WTC11 (cell line): ENCODE measurements at regions not wholly inside any gene's neighbourhood (a gene's known extent, or its start where the extent isn't known, plus 50 kb on each side); places are given as distances from the start of the nearest gene placed in this dataset.

ENCODE experiments used
- ATAC-seq: fragments of 200-7000 bp; cut with Tn5 transposase; 2 replicates; pipeline ENCODE4 v1.10.0; 2021; ENCODE audit warnings: mild to moderate bottlenecking, moderate library complexity
- CTCF ChIA-PET: fragments of 300-600 bp; sonication (Branson Sonifier 250); formaldehyde crosslinking; loops from one replicate; lab custom pipeline; 2021; ENCODE audit warnings: antibody characterized with exemption; lab: Charles Lee
- POLR2A ChIA-PET: fragments of 350-600 bp; sonication (Branson Sonifier 250); formaldehyde crosslinking; loops from one replicate; lab custom pipeline; 2021; ENCODE audit warnings: antibody characterized with exemption; lab: Charles Lee
- DNase-seq: peaks from one replicate; pipeline ENCODE4 v3.0.0; 2021; ENCODE audit warnings: low spot score
- H3K27ac Mint-ChIP-seq: 2 replicates; pipeline ENCODE4 v1.8.0; 2021; ENCODE audit warnings: mixed read lengths
- H3K27me3 Mint-ChIP-seq: 2 replicates; pipeline ENCODE4 v1.8.0; 2021; ENCODE audit warnings: low read depth, mild to moderate bottlenecking, moderate library complexity, mixed read lengths
- H3K36me3 Mint-ChIP-seq: 2 replicates; pipeline ENCODE4 v1.8.0; 2021; ENCODE audit warnings: mixed read lengths
- H3K4me1 Mint-ChIP-seq: 2 replicates; pipeline ENCODE4 v1.8.0; 2022; ENCODE audit warnings: mixed read lengths
- H3K4me3 Mint-ChIP-seq: 2 replicates; pipeline ENCODE4 v1.8.0; 2021; ENCODE audit warnings: mild to moderate bottlenecking, moderate library complexity, mixed read lengths
- H3K9me3 Mint-ChIP-seq: 2 replicates; pipeline ENCODE4 v1.8.0; 2021; ENCODE audit warnings: mixed read lengths
- AFF4 ChIP-seq: sonication (generic); formaldehyde crosslinking; IDR thresholded peaks from 2 replicates; pipeline ENCODE4 v1.8.1; 2023; ENCODE audit warnings: mild to moderate bottlenecking, missing genetic modification reagents, borderline replicate concordance
- ATF3 ChIP-seq: sonication (generic); formaldehyde crosslinking; conservative IDR thresholded peaks from 2 replicates; pipeline ENCODE4 v1.8.1; 2022; ENCODE audit warnings: mild to moderate bottlenecking, missing genetic modification reagents
- ATF6 ChIP-seq: sonication (generic); formaldehyde crosslinking; IDR thresholded peaks from 2 replicates; pipeline ENCODE4 v1.8.1; 2023; ENCODE audit warnings: mild to moderate bottlenecking, missing genetic modification reagents
- CBFB ChIP-seq: sonication (generic); formaldehyde crosslinking; IDR thresholded peaks from 2 replicates; pipeline ENCODE4 v1.8.1; 2022; ENCODE audit warnings: mild to moderate bottlenecking, low read depth, missing genetic modification reagents
- CREB1 ChIP-seq: sonication (generic); formaldehyde crosslinking; IDR thresholded peaks from 2 replicates; pipeline ENCODE4 v1.8.0; 2023; ENCODE audit warnings: mild to moderate bottlenecking, missing genetic modification reagents
- GABPB1 ChIP-seq: sonication (generic); formaldehyde crosslinking; IDR thresholded peaks from 2 replicates; pipeline ENCODE4 v1.8.1; 2023; ENCODE audit warnings: mild to moderate bottlenecking, missing genetic modification reagents
- GTF2I ChIP-seq: fragments of 250-450 bp; sonication (Bioruptor Pico); conservative IDR thresholded peaks from 2 replicates; pipeline ENCODE4 v1.4.0; 2021; ENCODE audit warnings: mild to moderate bottlenecking
- KAT7 ChIP-seq: sonication (generic); formaldehyde crosslinking; IDR thresholded peaks from 2 replicates; pipeline ENCODE4 v1.8.1; 2023; ENCODE audit warnings: missing genetic modification reagents, mild to moderate bottlenecking, borderline replicate concordance
- SMAD4 ChIP-seq: sonication (generic); formaldehyde crosslinking; IDR thresholded peaks from 2 replicates; pipeline ENCODE4 v1.8.0; 2022; ENCODE audit warnings: mild to moderate bottlenecking, missing genetic modification reagents
- SOX15 ChIP-seq: fragments of 250-450 bp; sonication (Bioruptor Pico); IDR thresholded peaks from 2 replicates; pipeline ENCODE4 v1.9.0; 2021; ENCODE audit warnings: mild to moderate bottlenecking
- SP1 ChIP-seq: sonication (generic); formaldehyde crosslinking; conservative IDR thresholded peaks from 2 replicates; pipeline ENCODE4 v1.8.1; 2022; ENCODE audit warnings: missing genetic modification reagents
- USF2 ChIP-seq: sonication (generic); formaldehyde crosslinking; IDR thresholded peaks from 2 replicates; pipeline ENCODE4 v1.8.1; 2023; ENCODE audit warnings: mild to moderate bottlenecking, missing genetic modification reagents, moderate library complexity
- ZNF121 ChIP-seq: sonication (generic); formaldehyde crosslinking; IDR thresholded peaks from 2 replicates; pipeline ENCODE4 v1.8.0; 2023; ENCODE audit warnings: missing genetic modification reagents
- ZNF416 ChIP-seq: fragments of 250-450 bp; sonication (Bioruptor Pico); IDR thresholded peaks from 2 replicates; pipeline ENCODE4 v1.9.0; 2021; ENCODE audit warnings: mild to moderate bottlenecking, inconsistent platforms
- TF ChIP-seq, protein P1 (sequence below): fragments of 250-450 bp; sonication (Bioruptor Pico); conservative IDR thresholded peaks from 2 replicates; pipeline ENCODE4 v1.9.0; 2021; ENCODE audit warnings: mild to moderate bottlenecking
- TF ChIP-seq, protein P2 (sequence below): sonication (generic); formaldehyde crosslinking; IDR thresholded peaks from 2 replicates; pipeline ENCODE4 v1.8.0; 2023; ENCODE audit warnings: missing genetic modification reagents
- TF ChIP-seq, protein P3 (sequence below): fragments of 250-450 bp; sonication (Bioruptor Pico); IDR thresholded peaks from 2 replicates; pipeline ENCODE4 v1.9.0; 2021; ENCODE audit warnings: moderate library complexity, mild to moderate bottlenecking, inconsistent platforms, borderline replicate concordance
- TF ChIP-seq, protein P4 (sequence below): sonication (generic); formaldehyde crosslinking; IDR thresholded peaks from 2 replicates; pipeline ENCODE4 v1.8.1; 2023; ENCODE audit warnings: mild to moderate bottlenecking, moderate library complexity, missing genetic modification reagents

DNA sequence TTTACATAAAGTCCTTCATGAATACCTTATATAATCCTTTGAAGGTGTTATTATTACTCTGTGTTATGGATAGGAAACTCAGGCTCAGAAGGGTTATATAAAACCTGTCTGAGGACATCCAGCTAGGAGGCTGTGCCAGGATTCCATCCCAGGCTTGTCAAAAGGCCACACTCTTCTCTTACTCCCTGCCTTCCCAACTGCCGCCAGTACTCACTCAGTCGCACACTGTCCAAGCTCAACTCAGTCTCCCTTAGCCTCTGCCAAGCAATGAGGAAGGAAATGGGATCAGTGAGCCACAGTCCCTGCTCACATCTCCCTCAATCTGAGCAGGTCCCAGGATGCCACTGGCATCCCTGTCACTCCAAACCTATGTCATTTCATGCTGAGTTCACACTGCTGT, 94.4 kb downstream of the NAV1 start (continued):
- TF ChIP-seq, protein P1, sequence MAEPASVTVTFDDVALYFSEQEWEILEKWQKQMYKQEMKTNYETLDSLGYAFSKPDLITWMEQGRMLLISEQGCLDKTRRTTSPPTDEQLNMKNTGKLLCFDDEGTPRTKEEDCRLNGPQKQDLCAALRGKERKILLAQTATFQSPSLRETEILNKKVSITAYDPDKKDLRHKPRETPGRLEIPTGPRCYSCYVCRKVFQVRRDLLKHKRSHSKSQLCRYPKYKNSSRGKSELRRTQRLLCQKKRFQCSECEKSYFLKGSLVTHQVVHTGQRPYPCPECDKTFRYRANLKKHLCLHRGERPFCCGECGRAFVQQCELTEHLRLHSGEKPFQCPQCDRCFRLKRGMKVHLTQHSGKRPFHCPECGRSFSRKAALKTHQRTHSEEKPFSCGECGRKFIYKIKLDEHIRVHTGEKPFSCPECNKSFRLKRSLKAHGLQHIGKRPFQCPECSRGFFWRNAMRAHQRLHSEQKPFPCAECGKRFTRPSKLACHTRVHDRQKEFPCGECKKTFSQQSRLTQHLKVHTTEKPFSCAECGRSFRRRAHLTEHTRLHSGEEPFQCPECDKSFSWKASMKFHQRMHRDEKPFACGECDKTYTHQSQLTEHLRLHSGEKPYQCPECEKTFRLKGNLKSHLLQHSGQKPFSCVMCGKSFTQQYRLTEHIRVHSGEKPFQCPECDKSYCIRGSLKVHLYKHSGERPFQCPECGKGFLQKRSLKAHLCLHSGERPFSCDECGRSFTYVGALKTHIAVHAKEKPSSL (CRISPR knock-in tag), result no peak
- no peak for TF ChIP-seq SOX15
- TF ChIP-seq GTF2I (CRISPR knock-in tag), result no peak
- TF ChIP-seq AFF4 (CRISPR knock-in tag), result no peak
- TF ChIP-seq ZNF416, result no peak
- TF ChIP-seq, protein P2, sequence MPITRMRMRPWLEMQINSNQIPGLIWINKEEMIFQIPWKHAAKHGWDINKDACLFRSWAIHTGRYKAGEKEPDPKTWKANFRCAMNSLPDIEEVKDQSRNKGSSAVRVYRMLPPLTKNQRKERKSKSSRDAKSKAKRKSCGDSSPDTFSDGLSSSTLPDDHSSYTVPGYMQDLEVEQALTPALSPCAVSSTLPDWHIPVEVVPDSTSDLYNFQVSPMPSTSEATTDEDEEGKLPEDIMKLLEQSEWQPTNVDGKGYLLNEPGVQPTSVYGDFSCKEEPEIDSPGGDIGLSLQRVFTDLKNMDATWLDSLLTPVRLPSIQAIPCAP (CRISPR knock-in tag), result no peak

DNA sequence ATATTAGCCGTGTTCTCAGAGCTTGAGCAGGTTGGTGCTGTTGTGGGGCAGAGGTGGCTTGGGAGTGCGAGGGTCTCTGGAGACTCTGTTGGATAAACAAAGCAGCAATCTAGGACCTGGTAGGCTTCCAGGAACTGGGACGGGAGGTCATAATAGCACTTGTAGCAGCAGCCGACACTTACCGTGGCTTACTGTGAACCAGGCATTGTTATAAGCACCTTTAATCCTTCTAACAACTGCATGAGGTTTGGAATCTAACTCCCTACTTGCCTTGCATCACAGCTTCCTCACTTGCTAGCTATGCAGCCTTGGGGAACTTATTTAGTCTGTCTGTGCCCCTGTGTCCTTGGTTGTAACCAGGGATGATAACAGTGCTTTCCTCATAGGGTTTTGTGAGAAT, 94.9 kb downstream of the NAV1 start:
- H3K27ac Mint-ChIP-seq, result no peak overlapping the region
- CTCF ChIA-PET, result no interaction called here
- no peaks in the 10 kb centered on the region for H3K9me3 Mint-ChIP-seq
- H3K4me3 Mint-ChIP-seq, result no peak overlapping the region
- H3K36me3 Mint-ChIP-seq, result no peaks in the 10 kb centered on the region
- TF ChIP-seq, protein P3, sequence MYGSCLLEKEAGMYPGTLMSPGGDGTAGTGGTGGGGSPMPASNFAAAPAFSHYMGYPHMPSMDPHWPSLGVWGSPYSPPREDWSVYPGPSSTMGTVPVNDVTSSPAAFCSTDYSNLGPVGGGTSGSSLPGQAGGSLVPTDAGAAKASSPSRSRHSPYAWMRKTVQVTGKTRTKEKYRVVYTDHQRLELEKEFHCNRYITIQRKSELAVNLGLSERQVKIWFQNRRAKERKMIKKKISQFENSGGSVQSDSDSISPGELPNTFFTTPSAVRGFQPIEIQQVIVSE (CRISPR knock-in tag), result no peak
- TF ChIP-seq SMAD4 (no peak), ZNF121 (no peak), CBFB (CRISPR knock-in tag) (no peak), CREB1 (CRISPR knock-in tag) (no peak), SP1 (no peak), USF2 (CRISPR knock-in tag) (no peak), KAT7 (no peak), ATF6 (no peak), GABPB1 (CRISPR knock-in tag) (no peak), ATF3 (CRISPR knock-in tag) (no peak)
- TF ChIP-seq, protein P4, sequence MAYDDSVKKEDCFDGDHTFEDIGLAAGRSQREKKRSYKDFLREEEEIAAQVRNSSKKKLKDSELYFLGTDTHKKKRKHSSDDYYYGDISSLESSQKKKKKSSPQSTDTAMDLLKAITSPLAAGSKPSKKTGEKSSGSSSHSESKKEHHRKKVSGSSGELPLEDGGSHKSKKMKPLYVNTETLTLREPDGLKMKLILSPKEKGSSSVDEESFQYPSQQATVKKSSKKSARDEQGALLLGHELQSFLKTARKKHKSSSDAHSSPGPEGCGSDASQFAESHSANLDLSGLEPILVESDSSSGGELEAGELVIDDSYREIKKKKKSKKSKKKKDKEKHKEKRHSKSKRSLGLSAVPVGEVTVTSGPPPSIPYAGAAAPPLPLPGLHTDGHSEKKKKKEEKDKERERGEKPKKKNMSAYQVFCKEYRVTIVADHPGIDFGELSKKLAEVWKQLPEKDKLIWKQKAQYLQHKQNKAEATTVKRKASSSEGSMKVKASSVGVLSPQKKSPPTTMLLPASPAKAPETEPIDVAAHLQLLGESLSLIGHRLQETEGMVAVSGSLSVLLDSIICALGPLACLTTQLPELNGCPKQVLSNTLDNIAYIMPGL (CRISPR knock-in tag), result no peak
- POLR2A ChIA-PET, result no interaction called here
- H3K27me3 Mint-ChIP-seq, result no peaks in the 10 kb centered on the region
- ATAC-seq, result no peak
- H3K4me1 Mint-ChIP-seq, result peaks cover 36% of the 10 kb centered on the region
- no peak for DNase-seq
